Muscle layer of colon (tissue), 2 donors: ENCODE measurements at regions not wholly inside any gene's neighbourhood (a gene's known extent, or its start where the extent isn't known, plus 50 kb on each side); places are given as distances from the start of the nearest gene placed in this dataset.

Experiments used
- H3K27ac ChIP-seq: one replicate; pipeline ENCODE4 v1.7.0; 2013; ENCODE audit warnings: low read depth, mild to moderate bottlenecking, low read length, moderate library complexity
- H3K27me3 ChIP-seq, 2 donors: one replicate each; pipeline ENCODE4 v1.7.0; 2013; ENCODE audit warnings: low read length in 2 of 2, mild to moderate bottlenecking in 2 of 2; ENCODE audit not compliant: insufficient read depth in 2 of 2, control insufficient read depth in 1 of 2
- H3K36me3 ChIP-seq: one replicate; pipeline ENCODE4 v1.7.0; 2013; ENCODE audit warnings: mild to moderate bottlenecking, low read length; ENCODE audit not compliant: insufficient read depth
- H3K4me1 ChIP-seq: one replicate; pipeline ENCODE4 v1.7.0; 2013; ENCODE audit warnings: mild to moderate bottlenecking, low read length; ENCODE audit not compliant: insufficient read depth
- H3K4me3 ChIP-seq, 2 donors: one replicate each; pipeline ENCODE4 v1.7.0; 2013; ENCODE audit warnings: low read length in 2 of 2, low read depth in 1 of 2, mild to moderate bottlenecking in 1 of 2, moderate library complexity in 1 of 2
- H3K9ac ChIP-seq: one replicate; pipeline ENCODE4 v1.7.0; 2013; ENCODE audit warnings: low read length
- H3K9me3 ChIP-seq: one replicate; pipeline ENCODE4 v1.7.0; 2013; ENCODE audit warnings: mild to moderate bottlenecking, low read length
- donor health status: abdominal sarcoma.
- donor health status: Adenocarcinoma of cecum.

DNA sequence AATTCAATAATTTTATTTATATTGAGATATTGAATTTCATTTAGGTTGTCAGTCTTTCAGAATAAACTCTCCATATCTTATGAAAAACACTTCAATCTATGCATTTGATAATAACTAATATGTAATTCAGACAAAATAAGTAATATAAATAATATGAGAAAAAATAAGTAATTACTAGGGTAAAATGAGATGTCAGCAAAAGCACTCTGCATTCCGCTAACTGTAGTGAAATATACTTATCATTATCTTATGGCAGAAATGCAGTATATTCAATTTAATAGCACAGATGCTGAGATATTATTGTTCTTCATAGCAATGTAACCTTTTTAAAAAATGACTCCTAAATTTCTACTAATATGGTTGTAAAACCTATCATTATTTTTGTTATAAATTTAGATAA lies 606.2 kb upstream of the VRK2 start:
- no peak overlapping the region for H3K4me3 ChIP-seq
- no peaks in the 10 kb centered on the region for H3K9me3 ChIP-seq
- no peaks in the 10 kb centered on the region for H3K27me3 ChIP-seq
- no peaks in the 10 kb centered on the region for H3K4me1 ChIP-seq
- H3K9ac ChIP-seq: no peak overlapping the region
- no peaks in the 10 kb centered on the region for H3K36me3 ChIP-seq
- H3K27ac ChIP-seq: no peak overlapping the region

DNA sequence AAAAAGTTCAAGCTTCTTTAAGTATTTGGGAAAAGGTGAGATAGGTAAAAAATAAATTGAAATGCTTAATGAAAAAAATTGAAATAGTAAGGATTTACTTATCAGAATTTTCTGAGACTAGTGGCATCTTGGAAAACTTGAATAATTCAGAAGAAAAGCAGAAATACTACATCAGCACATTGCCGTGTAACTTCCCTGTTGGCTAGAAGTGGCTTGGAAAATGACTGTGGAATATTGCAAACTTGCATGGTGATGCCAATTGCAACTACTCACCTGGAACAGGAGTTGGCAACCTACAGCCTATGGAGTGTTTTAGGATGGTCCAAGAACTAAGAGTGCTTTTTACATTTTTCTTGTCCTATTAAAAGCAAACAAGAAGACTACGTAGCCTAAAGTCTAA lies 603.5 kb upstream of the VRK2 start:
- no peaks in the 10 kb centered on the region for H3K9me3 ChIP-seq
- no peak overlapping the region for H3K27ac ChIP-seq
- H3K27me3 ChIP-seq: no peaks in the 10 kb centered on the region
- no peaks in the 10 kb centered on the region for H3K4me1 ChIP-seq
- no peaks in the 10 kb centered on the region for H3K36me3 ChIP-seq
- H3K9ac ChIP-seq: no peak overlapping the region
- no peak overlapping the region for H3K4me3 ChIP-seq

DNA sequence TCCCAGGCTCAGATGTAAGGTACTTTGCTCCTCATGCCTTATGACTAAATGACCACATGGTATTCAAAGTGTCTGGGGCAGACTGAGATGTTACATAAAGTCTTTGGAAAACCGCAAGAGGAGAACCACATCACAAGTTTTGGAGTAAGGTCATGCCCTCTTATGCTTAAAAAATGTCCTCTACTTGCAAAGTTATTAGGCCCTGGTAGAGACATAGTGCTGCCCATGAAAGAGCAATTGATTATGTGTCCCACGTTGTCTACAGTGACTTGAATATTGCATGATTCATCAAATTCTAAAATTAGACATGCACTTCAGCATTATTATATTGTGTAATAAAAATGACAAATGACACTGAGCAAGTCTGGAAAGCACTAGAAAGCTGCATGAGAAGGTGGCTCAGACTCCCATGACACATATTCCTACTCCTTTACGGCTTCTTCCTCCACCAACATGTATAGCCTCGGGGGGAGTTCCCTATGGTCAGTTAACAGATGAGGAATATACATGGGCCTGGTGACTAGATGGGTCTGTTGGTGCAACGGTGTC lies 602.6 kb upstream of the VRK2 start:
- Histone ChIP-seq H3K4me1 (no peaks in the 10 kb centered on the region), H3K4me3 (no peak overlapping the region), H3K27me3 (no peaks in the 10 kb centered on the region), H3K9me3 (no peaks in the 10 kb centered on the region), H3K9ac (no peak overlapping the region), H3K27ac (no peak overlapping the region), H3K36me3 (no peaks in the 10 kb centered on the region)

DNA sequence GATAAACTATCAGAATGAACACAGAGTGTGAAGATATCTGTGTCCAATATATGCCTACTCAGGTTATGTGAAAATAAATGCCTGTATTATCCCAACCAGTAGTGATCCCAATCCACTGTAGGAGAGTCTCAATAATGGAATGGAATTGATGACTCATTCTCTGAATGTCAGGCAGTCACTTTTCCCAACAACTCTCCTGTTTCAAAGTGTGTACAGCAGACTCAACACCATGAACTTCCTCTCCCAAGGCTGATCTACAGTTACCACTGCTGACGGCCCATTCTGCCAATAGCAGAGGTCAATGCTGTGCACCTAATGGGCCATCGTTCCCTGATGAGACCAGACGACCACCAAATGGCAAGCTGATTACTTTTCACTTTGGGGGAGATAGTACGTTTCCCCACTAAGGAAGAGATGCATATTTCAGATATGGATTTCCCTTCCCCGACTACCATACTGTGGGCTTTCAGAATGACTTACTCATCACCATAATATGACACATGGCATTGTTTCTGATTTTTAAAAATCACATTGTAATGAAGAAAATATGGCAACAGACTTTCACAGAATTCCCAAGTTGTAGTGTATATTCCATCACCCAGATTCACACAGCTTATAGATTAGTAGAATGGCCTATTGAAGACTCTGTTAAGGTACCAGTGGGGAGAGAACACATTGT lies 601.7 kb upstream of the VRK2 start:
- no peaks in the 10 kb centered on the region for H3K36me3 ChIP-seq

DNA sequence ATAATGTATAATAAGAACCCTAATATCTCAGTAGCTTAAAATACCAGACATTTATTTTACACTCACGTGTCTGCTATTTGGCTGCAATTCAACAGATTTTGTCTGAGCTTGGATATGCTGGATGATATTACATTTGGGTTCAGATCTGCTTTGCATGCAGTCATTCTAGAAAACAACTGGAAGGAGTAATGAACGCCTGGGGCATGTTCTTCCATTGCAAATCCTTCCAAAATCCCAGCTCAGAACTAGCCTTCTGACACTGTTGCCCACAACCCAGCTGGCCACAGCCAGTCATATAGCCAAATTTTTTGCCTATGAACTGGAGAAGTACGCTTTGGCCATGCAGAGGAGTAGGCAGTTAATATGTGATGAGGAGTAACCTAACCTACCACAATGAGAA lies 597.8 kb upstream of the VRK2 start:
- no peaks in the 10 kb centered on the region for H3K9me3 ChIP-seq
- H3K36me3 ChIP-seq: no peaks in the 10 kb centered on the region
- no peak overlapping the region for H3K27ac ChIP-seq
- H3K9ac ChIP-seq: no peak overlapping the region
- H3K4me3 ChIP-seq: no peak overlapping the region
- no peaks in the 10 kb centered on the region for H3K4me1 ChIP-seq
- H3K27me3 ChIP-seq: no peaks in the 10 kb centered on the region

More for the DNA sequence above, 601.7 kb upstream of the VRK2 start:
- H3K9ac ChIP-seq: no peak overlapping the region
- H3K4me1 ChIP-seq: no peaks in the 10 kb centered on the region
- H3K9me3 ChIP-seq: no peaks in the 10 kb centered on the region
- no peaks in the 10 kb centered on the region for H3K27me3 ChIP-seq
- H3K27ac ChIP-seq: no peak overlapping the region
- H3K4me3 ChIP-seq: no peak overlapping the region

DNA sequence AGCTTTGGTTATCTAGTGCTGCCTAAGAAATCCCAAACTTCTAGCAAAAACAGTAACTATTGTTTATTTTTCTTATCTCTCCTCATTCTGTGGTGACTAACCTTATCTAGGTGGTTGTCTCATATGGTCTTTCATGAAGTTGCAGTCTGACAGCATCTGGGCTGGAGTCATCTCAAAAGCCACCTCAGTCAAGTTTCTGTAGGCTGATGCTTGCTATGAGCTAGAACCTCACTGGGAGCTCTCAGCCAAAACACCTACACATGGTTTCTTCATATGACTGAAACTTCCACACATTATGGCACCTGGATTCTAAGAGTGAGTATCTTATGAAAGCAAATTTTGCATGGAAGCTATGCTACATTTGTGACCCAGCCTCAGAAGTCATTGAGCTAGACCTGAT lies 596.4 kb upstream of the VRK2 start:
- no peak overlapping the region for H3K9ac ChIP-seq
- no peaks in the 10 kb centered on the region for H3K27me3 ChIP-seq
- H3K9me3 ChIP-seq: no peaks in the 10 kb centered on the region
- no peak overlapping the region for H3K27ac ChIP-seq
- H3K4me1 ChIP-seq: no peaks in the 10 kb centered on the region
- no peak overlapping the region for H3K4me3 ChIP-seq
- H3K36me3 ChIP-seq: no peaks in the 10 kb centered on the region

DNA sequence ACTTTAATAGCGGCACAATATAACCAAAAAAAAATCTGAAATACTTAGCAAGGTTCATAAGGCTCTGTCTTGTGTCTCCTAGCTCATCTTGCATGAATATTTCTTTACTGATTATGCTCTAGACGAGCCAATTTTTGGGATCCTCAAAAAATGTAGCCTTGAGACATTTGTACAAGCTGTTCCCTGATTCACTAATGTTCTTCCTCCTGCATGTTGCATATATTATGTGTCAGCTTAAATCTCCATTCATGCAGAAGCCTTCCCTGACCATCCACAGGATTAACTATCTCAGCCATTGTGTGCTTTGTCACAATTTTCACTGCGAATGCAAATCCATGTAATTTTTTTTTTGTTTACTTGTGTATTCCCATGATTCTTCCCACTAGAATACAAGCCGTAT lies 594.0 kb upstream of the VRK2 start:
- Histone ChIP-seq H3K9ac (no peak overlapping the region), H3K4me1 (no peaks in the 10 kb centered on the region), H3K27me3 (no peaks in the 10 kb centered on the region), H3K9me3 (no peaks in the 10 kb centered on the region), H3K4me3 (no peak overlapping the region), H3K27ac (no peak overlapping the region), H3K36me3 (no peaks in the 10 kb centered on the region)

DNA sequence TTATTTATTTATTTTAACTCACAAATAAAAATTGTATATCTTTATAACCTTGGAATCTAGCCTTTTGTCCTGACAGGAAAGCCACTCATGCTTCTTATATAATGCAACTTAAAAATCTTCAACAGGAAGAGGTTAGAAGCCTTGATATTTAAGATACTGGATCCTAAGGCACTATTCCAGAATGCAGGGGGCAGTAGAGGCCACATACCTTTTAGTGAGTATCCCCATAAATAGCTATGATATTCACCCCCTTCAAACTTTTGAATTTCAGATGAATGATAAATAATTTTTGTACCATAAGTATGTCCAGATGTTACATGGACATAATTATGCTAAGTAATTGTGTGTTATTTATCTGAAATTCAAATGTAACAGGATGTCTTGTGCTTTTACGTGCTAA lies 592.7 kb upstream of the VRK2 start:
- H3K9ac ChIP-seq: no peak overlapping the region
- no peaks in the 10 kb centered on the region for H3K36me3 ChIP-seq
- no peaks in the 10 kb centered on the region for H3K9me3 ChIP-seq
- H3K27me3 ChIP-seq: no peaks in the 10 kb centered on the region
- no peak overlapping the region for H3K4me3 ChIP-seq
- H3K4me1 ChIP-seq: no peaks in the 10 kb centered on the region
- H3K27ac ChIP-seq: no peak overlapping the region

DNA sequence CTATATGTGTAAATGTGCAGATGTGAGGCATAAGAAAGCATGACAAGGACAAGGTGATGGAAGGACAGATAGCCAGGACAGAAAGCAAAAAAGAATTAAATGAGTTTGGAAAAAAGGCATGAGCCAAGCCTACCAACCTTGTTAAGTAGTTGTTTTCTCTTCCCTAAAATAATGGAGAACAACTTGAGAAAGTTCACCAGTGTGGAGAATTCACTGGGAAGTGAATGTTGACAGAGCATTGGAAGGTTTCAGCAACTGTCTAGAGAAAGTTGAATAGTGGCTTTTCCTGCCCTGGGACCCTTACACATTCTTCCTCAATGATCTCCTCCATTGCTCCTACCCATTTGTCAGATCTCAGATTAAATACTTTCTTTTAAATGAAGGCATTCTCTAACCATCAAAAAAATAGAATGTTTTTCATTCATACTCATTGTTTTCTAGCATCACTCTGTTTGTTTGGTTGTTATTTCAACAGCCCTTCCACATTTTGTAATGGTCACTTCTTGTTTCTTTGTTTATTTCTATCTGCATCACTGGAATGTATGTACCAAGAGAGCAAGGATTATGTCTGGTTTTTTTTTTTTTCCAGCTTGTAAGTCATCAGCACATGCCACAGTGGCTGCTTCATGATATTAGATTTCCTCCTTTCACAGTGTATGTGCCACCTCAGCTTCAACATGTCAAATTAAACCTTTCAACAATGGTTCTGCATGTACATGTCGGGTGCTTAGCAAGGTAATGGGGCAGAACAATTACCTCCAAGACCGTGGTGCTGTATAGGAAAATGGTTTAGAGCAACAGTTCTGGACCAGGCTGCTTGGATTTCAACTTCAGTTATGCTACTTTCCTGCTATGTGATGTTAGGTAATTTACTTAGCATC lies 586.0 kb upstream of the VRK2 start:
- Histone ChIP-seq H3K27me3 (no peaks in the 10 kb centered on the region), H3K4me1 (no peaks in the 10 kb centered on the region), H3K9me3 (no peaks in the 10 kb centered on the region), H3K36me3 (no peaks in the 10 kb centered on the region), H3K4me3 (no peak overlapping the region), H3K9ac (no peak overlapping the region), H3K27ac (no peak overlapping the region)

DNA sequence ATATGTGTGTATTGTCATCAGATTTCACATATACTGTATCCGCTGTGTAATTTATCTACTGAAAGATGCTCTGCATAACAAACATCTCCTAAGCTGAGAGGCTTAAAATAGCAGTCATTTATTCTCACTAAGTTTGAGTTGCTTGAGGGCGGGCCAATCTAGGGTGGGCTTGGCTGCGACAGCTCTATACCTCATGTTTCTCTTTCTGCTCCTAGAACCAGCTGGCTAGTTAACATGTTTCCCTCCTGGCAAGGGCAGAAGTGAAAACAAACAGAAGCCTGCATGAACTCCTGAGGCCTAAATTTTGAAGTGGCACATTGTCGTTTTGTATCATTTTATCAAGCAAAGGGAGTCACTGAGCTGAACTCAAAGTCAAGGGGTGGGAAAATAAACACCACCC lies 585.0 kb upstream of the VRK2 start:
- no peaks in the 10 kb centered on the region for H3K9me3 ChIP-seq
- H3K4me1 ChIP-seq: no peaks in the 10 kb centered on the region
- H3K9ac ChIP-seq: no peak overlapping the region
- H3K27ac ChIP-seq: no peak overlapping the region
- no peaks in the 10 kb centered on the region for H3K27me3 ChIP-seq
- no peaks in the 10 kb centered on the region for H3K36me3 ChIP-seq
- H3K4me3 ChIP-seq: no peak overlapping the region

DNA sequence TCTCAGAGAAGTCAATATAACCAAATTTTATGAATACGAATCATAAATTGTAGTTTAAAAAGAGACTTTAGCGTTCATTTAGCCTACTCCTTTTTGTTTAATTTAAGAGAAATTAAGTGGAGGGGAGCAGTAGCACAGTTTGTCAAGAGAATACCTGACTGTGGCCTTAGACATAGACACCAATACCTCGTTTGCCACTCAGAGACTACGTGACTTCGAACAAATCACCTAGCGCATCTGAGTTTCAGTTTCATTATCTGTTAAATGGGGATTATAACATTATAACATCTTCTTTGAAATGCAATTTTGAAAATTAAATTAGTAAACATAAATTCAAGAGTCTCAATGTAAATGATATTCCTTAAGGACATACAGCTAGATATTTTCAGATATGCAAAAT lies 581.5 kb upstream of the VRK2 start:
- no peak overlapping the region for H3K4me3 ChIP-seq
- no peak overlapping the region for H3K27ac ChIP-seq
- no peaks in the 10 kb centered on the region for H3K36me3 ChIP-seq
- no peak overlapping the region for H3K9ac ChIP-seq
- H3K27me3 ChIP-seq: no peaks in the 10 kb centered on the region
- H3K9me3 ChIP-seq: no peaks in the 10 kb centered on the region
- H3K4me1 ChIP-seq: no peaks in the 10 kb centered on the region
